AG04450 (cell line): ENCODE measurements at regions not wholly inside any gene's neighbourhood (a gene's known extent, or its start where the extent isn't known, plus 50 kb on each side); places are given as distances from the start of the nearest gene placed in this dataset.
"Not testable (repeated sequence)": the region's sequence is repeated elsewhere in the genome, so short reads cannot be mapped to it uniquely, and the experiment has no call there.

Source experiments
- CTCF ChIA-PET: fragments of 300-600, 350-600 bp; formaldehyde crosslinking; extraction: SDS; loops from one replicate; lab custom pipeline; 2022; ENCODE audit warnings: antibody characterized with exemption, inconsistent platforms; lab: Charles Lee
- POLR2A ChIA-PET: fragments of 350-600 bp; formaldehyde crosslinking; extraction: SDS; loops from one replicate; lab custom pipeline; 2021; ENCODE audit warnings: antibody characterized with exemption, inconsistent platforms; lab: Yijun Ruan, JAX
- DNase-seq: peaks from one replicate; pipeline ENCODE4 v3.0.0-alpha.2; 2011; ENCODE audit warnings: low read depth, low spot score
- H3K27ac ChIP-seq: one replicate; pipeline ENCODE4 v1.5.1; 2012; ENCODE audit warnings: low read depth, low read length, control low read depth
- H3K27me3 ChIP-seq: one replicate; pipeline ENCODE4 v1.6.0; 2012; ENCODE audit warnings: low read length; ENCODE audit not compliant: control insufficient read depth, insufficient read depth
- H3K4me3 ChIP-seq: 2 replicates; pipeline ENCODE4 v1.5.1; 2011; ENCODE audit warnings: mild to moderate bottlenecking, low read depth, low read length, control low read depth
- H3K9me3 ChIP-seq: 2 replicates; pipeline ENCODE4 v1.5.1; 2012; ENCODE audit warnings: low read length; ENCODE audit not compliant: control insufficient read depth, insufficient read depth
- CTCF ChIP-seq: IDR thresholded peaks from 2 replicates; pipeline ENCODE4 v1.5.1; 2011; ENCODE audit warnings: low read depth, low read length, control low read depth, inconsistent platforms

- ChIA-PET CTCF (no interaction called here), POLR2A (no interaction called here)
- no peak for DNase-seq
- Histone ChIP-seq H3K27ac (no peak overlapping the region), H3K9me3 (no peaks in the 10 kb centered on the region), H3K4me3 (no peak overlapping the region), H3K27me3 (no peaks in the 10 kb centered on the region)
- TF ChIP-seq CTCF, result no peak
Measured at GRCh38 chr5:60495644-60496520, 204.1 kb downstream of the DEPDC1B start.

- Histone ChIP-seq H3K27ac (no peak overlapping the region), H3K27me3 (no peaks in the 10 kb centered on the region), H3K4me3 (no peak overlapping the region), H3K9me3 (no peaks in the 10 kb centered on the region)
- ChIA-PET CTCF (no interaction called here), POLR2A (no interaction called here)
- no peak for TF ChIP-seq CTCF
- DNase-seq, result no peak
Measured at GRCh38 chr5:60494635-60495034, 205.3 kb downstream of the DEPDC1B start.

- Histone ChIP-seq H3K9me3 (no peaks in the 10 kb centered on the region), H3K4me3 (no peak overlapping the region), H3K27me3 (no peaks in the 10 kb centered on the region), H3K27ac (no peak overlapping the region)
- POLR2A ChIA-PET, result no interaction called here
- no peak for TF ChIP-seq CTCF
- no peak for DNase-seq
- CTCF ChIA-PET, result no interaction called here
Measured at GRCh38 chr5:60494144-60494543, 205.8 kb downstream of the DEPDC1B start.

DNA sequence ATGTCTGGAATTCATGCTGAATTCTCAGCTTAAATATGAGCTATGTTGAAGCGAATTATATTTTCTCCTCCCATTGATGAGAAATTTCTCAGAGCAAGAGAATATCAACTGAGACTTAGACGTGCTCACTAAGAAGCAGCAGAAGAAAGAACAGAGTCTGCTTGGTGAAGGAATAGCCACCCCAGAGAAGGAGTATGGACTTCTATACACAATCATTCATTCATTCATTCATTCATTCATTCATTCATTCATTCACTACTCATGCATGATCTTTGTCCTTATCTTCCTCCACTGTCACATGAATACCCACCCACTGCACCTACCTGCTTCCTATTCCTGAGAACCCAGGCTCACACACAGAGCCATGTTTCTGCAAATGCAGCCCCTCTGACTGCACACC, 206.6 kb downstream of the DEPDC1B start:
- DNase-seq, result no peak
- H3K27ac ChIP-seq, result no peak overlapping the region
- no peak overlapping the region for H3K4me3 ChIP-seq
- TF ChIP-seq CTCF, result no peak
- ChIA-PET CTCF (no interaction called here), POLR2A (no interaction called here)
- no peaks in the 10 kb centered on the region for H3K27me3 ChIP-seq
- no peaks in the 10 kb centered on the region for H3K9me3 ChIP-seq

- DNase-seq, result no peak
- CTCF ChIA-PET, result interaction anchor here (1.2 kb wide), 1 partner anchor 10 kb away, joined by 3 read pairs; no protein-coding TSS in a partner anchor
- Histone ChIP-seq H3K9me3 (no peaks in the 10 kb centered on the region), H3K27ac (no peak overlapping the region), H3K4me3 (no peak overlapping the region), H3K27me3 (no peaks in the 10 kb centered on the region)
- POLR2A ChIA-PET, result no interaction called here
- no peak for TF ChIP-seq CTCF
Measured at GRCh38 chr5:60492958-60493357, 207.0 kb downstream of the DEPDC1B start.

DNA sequence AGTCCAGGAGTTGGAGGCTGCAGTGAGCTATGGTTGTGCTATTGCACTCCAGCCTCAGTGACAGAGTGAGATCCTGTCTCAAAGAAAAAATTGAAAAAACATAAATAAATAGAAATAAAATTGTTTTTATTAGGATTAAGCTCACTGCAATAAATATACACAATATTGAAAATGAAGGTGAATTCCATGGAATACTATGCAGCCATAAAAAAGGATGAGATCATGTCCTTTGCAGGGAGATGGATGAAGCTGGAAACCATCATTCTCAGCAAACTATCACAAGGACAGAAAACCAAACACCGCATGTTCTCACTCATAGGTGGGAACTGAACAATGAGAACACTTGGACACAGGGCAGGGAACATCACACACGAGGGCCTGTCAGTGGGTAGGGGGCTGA, 207.6 kb downstream of the DEPDC1B start:
- H3K9me3 ChIP-seq, H3K27ac ChIP-seq, H3K4me3 ChIP-seq, H3K27me3 ChIP-seq, POLR2A ChIA-PET, DNase-seq: not testable (repeated sequence)
- CTCF ChIA-PET, result interaction anchor here (1.2 kb wide), 1 partner anchor 10 kb away, joined by 3 read pairs; no protein-coding TSS in a partner anchor
